Endothelial cell (in vitro differentiated cells): ENCODE measurements at regions not wholly inside any gene's neighbourhood (a gene's known extent, or its start where the extent isn't known, plus 50 kb on each side); places are given as distances from the start of the nearest gene placed in this dataset.

Experiments
- DNase-seq: peaks from one replicate; pipeline ENCODE4 v3.0.0; 2021; ENCODE audit warnings: low spot score
- H3K27ac Mint-ChIP-seq: one replicate; pipeline ENCODE4 v1.8.0; 2021; ENCODE audit warnings: mixed read lengths, inconsistent platforms; ENCODE audit not compliant: unreplicated experiment
- H3K27me3 Mint-ChIP-seq: one replicate; pipeline ENCODE4 v1.8.0; 2021; ENCODE audit warnings: mild to moderate bottlenecking, moderate library complexity, mixed read lengths, inconsistent platforms; ENCODE audit not compliant: unreplicated experiment
- H3K36me3 Mint-ChIP-seq: one replicate; pipeline ENCODE4 v1.8.0; 2021; ENCODE audit warnings: mild to moderate bottlenecking, low read depth, mixed read lengths, inconsistent platforms; ENCODE audit not compliant: unreplicated experiment
- H3K4me1 Mint-ChIP-seq: one replicate; pipeline ENCODE4 v1.8.0; 2021; ENCODE audit warnings: mild to moderate bottlenecking, mixed read lengths, inconsistent platforms; ENCODE audit not compliant: unreplicated experiment
- H3K4me3 Mint-ChIP-seq: one replicate; pipeline ENCODE4 v1.8.0; 2021; ENCODE audit warnings: mild to moderate bottlenecking, mixed read lengths, inconsistent platforms; ENCODE audit not compliant: unreplicated experiment
- H3K9me3 Mint-ChIP-seq: one replicate; pipeline ENCODE4 v1.8.0; 2021; ENCODE audit warnings: mixed read lengths, inconsistent platforms; ENCODE audit not compliant: unreplicated experiment
- CTCF ChIP-seq: fragments of 200-600 bp; sonication (generic); IDR thresholded peaks from one replicate; pipeline ENCODE4 v1.5.0; 2021; ENCODE audit warnings: antibody characterized with exemption; ENCODE audit not compliant: unreplicated experiment

GRCh38 chr15:39128746-39129145, 452.1 kb upstream of the THBS1 start:
- H3K27ac Mint-ChIP-seq: no peak overlapping the region
- H3K36me3 Mint-ChIP-seq: no peaks in the 10 kb centered on the region
- peaks cover 5% of the 10 kb centered on the region for H3K4me1 Mint-ChIP-seq
- DNase-seq: no peak
- TF ChIP-seq CTCF: no peak
- no peaks in the 10 kb centered on the region for H3K27me3 Mint-ChIP-seq
- no peak overlapping the region for H3K4me3 Mint-ChIP-seq
- H3K9me3 Mint-ChIP-seq: no peaks in the 10 kb centered on the region

- no peak overlapping the region for H3K27ac Mint-ChIP-seq
- no peak overlapping the region for H3K4me3 Mint-ChIP-seq
- no peaks in the 10 kb centered on the region for H3K27me3 Mint-ChIP-seq
- H3K9me3 Mint-ChIP-seq: no peaks in the 10 kb centered on the region
- H3K4me1 Mint-ChIP-seq: peaks cover 5% of the 10 kb centered on the region
- no peak for TF ChIP-seq CTCF
- no peaks in the 10 kb centered on the region for H3K36me3 Mint-ChIP-seq
- no peak for DNase-seq
Measured at GRCh38 chr15:39130556-39131379, 450.1 kb upstream of the THBS1 start.

GRCh38 chr15:39131609-39132008, 449.3 kb upstream of the THBS1 start:
- H3K4me3 Mint-ChIP-seq: no peak overlapping the region
- H3K27me3 Mint-ChIP-seq: no peaks in the 10 kb centered on the region
- no peak overlapping the region for H3K27ac Mint-ChIP-seq
- peaks cover 5% of the 10 kb centered on the region for H3K4me1 Mint-ChIP-seq
- H3K9me3 Mint-ChIP-seq: no peaks in the 10 kb centered on the region
- DNase-seq: no peak
- TF ChIP-seq CTCF: no peak
- no peaks in the 10 kb centered on the region for H3K36me3 Mint-ChIP-seq

- no peak overlapping the region for H3K27ac Mint-ChIP-seq
- no peaks in the 10 kb centered on the region for H3K9me3 Mint-ChIP-seq
- no peaks in the 10 kb centered on the region for H3K36me3 Mint-ChIP-seq
- no peak for DNase-seq
- H3K4me3 Mint-ChIP-seq: no peak overlapping the region
- peaks cover 5% of the 10 kb centered on the region for H3K4me1 Mint-ChIP-seq
- no peak for TF ChIP-seq CTCF
- H3K27me3 Mint-ChIP-seq: peaks cover 2% of the 10 kb centered on the region
Measured at GRCh38 chr15:39132070-39132469, 448.8 kb upstream of the THBS1 start.

GRCh38 chr15:39132954-39133600, 447.8 kb upstream of the THBS1 start:
- peaks cover 2% of the 10 kb centered on the region for H3K27me3 Mint-ChIP-seq
- no peak overlapping the region for H3K4me3 Mint-ChIP-seq
- no peaks in the 10 kb centered on the region for H3K9me3 Mint-ChIP-seq
- no peak for TF ChIP-seq CTCF
- DNase-seq: no peak
- no peaks in the 10 kb centered on the region for H3K36me3 Mint-ChIP-seq
- H3K27ac Mint-ChIP-seq: no peak overlapping the region
- H3K4me1 Mint-ChIP-seq: peaks cover 2% of the 10 kb centered on the region
